Neuronal stem cell (in vitro differentiated cells): ENCODE measurements at regions not wholly inside any gene's neighbourhood (a gene's known extent, or its start where the extent isn't known, plus 50 kb on each side); places are given as distances from the start of the nearest gene placed in this dataset.

ENCODE experiments used
- DNase-seq: peaks from one replicate; pipeline ENCODE4 v3.0.0-alpha.2; 2013; ENCODE audit warnings: low spot score
- H2AFZ ChIP-seq: one replicate; pipeline ENCODE4 v1.6.1; 2013; ENCODE audit warnings: mild to moderate bottlenecking, low read length, inconsistent platforms
- H2AK5ac ChIP-seq: 2 replicates; pipeline ENCODE4 v1.6.1; 2013; ENCODE audit warnings: low read depth, mild to moderate bottlenecking, inconsistent platforms, low read length, moderate library complexity, mixed read lengths
- H2BK120ac ChIP-seq: 2 replicates; pipeline ENCODE4 v1.6.1; 2013; ENCODE audit warnings: low read depth, mild to moderate bottlenecking, inconsistent platforms, low read length, moderate library complexity, mixed read lengths
- H2BK12ac ChIP-seq: one replicate; pipeline ENCODE4 v1.6.1; 2013; ENCODE audit warnings: low read length, inconsistent platforms
- H2BK15ac ChIP-seq: 2 replicates; pipeline ENCODE4 v1.6.1; 2013; ENCODE audit warnings: mild to moderate bottlenecking, low read length, inconsistent platforms, mixed read lengths
- H2BK5ac ChIP-seq: one replicate; pipeline ENCODE4 v1.6.1; 2013; ENCODE audit warnings: inconsistent platforms, mild to moderate bottlenecking, low read length, moderate library complexity
- H3K14ac ChIP-seq: one replicate; pipeline ENCODE4 v1.6.1; 2013; ENCODE audit warnings: low read length, inconsistent platforms
- H3K18ac ChIP-seq: 2 replicates; pipeline ENCODE4 v1.6.1; 2013; ENCODE audit warnings: low read length, inconsistent platforms
- H3K23ac ChIP-seq: 2 replicates; pipeline ENCODE4 v1.6.1; 2013; ENCODE audit warnings: low read depth, mild to moderate bottlenecking, mixed read lengths, low read length, inconsistent platforms; ENCODE audit not compliant: poor library complexity
- H3K27ac ChIP-seq: replicated peaks from 3 replicates; pipeline ENCODE4 v1.5.1; 2013; ENCODE audit warnings: low read length, inconsistent platforms
- H3K27me3 ChIP-seq, 3 experiments: 2 replicates each; pipeline ENCODE4 v1.6.1; 2013; ENCODE audit warnings: low read length in 3 of 3, mild to moderate bottlenecking in 2 of 3, inconsistent platforms in 1 of 3, low read depth in 1 of 3, mixed read lengths in 1 of 3, moderate library complexity in 1 of 3; ENCODE audit not compliant: control insufficient read depth in 3 of 3, insufficient read depth in 3 of 3
- H3K36me3 ChIP-seq, 2 donors: replicated peaks in 1 of 2; 2 replicates each; pipeline ENCODE4 v1.6.1; 2013; ENCODE audit warnings: low read length in 2 of 2; ENCODE audit not compliant: control insufficient read depth in 2 of 2, insufficient read depth in 2 of 2
- H3K4ac ChIP-seq: 2 replicates; pipeline ENCODE4 v1.6.1; 2013; ENCODE audit warnings: inconsistent platforms, mild to moderate bottlenecking, low read length, moderate library complexity
- H3K4me1 ChIP-seq, 2 donors: 1 replicate in 1 of 2; 2 replicates in 1 of 2; pipeline ENCODE4 v1.6.1; 2013; ENCODE audit warnings: low read length in 2 of 2, low read depth in 1 of 2; ENCODE audit not compliant: control insufficient read depth in 2 of 2, insufficient read depth in 1 of 2
- H3K4me2 ChIP-seq: one replicate; pipeline ENCODE4 v1.6.1; 2013; ENCODE audit warnings: mild to moderate bottlenecking, low read length, inconsistent platforms; ENCODE audit not compliant: insufficient read depth, poor library complexity, severe bottlenecking
- H3K4me3 ChIP-seq, 2 donors: 2 replicates each; pipeline ENCODE4 v1.5.1; 2013; ENCODE audit warnings: low read length in 2 of 2, mild to moderate bottlenecking in 2 of 2, inconsistent platforms in 1 of 2, moderate library complexity in 1 of 2
- H3K79me1 ChIP-seq: one replicate; pipeline ENCODE4 v1.6.1; 2013; ENCODE audit warnings: low read depth, mild to moderate bottlenecking, inconsistent platforms, low read length, moderate library complexity
- H3K9ac ChIP-seq: one replicate; pipeline ENCODE4 v1.6.1; 2013; ENCODE audit warnings: mild to moderate bottlenecking, low read depth, low read length, inconsistent platforms; ENCODE audit not compliant: poor library complexity
- H3K9me3 ChIP-seq, 2 donors: replicated peaks in 1 of 2; 2 replicates each; pipeline versions ENCODE3 to v1.6.1; 2013; ENCODE audit warnings: low read length in 2 of 2, mild to moderate bottlenecking in 2 of 2, inconsistent platforms in 1 of 2, low read depth in 1 of 2, mixed read lengths in 1 of 2, moderate library complexity in 1 of 2; ENCODE audit not compliant: control insufficient read depth in 2 of 2, insufficient read depth in 1 of 2
- H4K8ac ChIP-seq: one replicate; pipeline ENCODE4 v1.6.1; 2013; ENCODE audit warnings: low read depth, mild to moderate bottlenecking, inconsistent platforms, low read length, moderate library complexity
- H4K91ac ChIP-seq: one replicate; pipeline ENCODE4 v1.6.1; 2013; ENCODE audit warnings: low read length, low read depth, mild to moderate bottlenecking, inconsistent platforms; ENCODE audit not compliant: poor library complexity
- WGBS, 2 donors: extraction: QIAGEN DNeasy Blood & Tissue Kit; methylation state at CpG; one replicate each; pipeline ENCODE4 v1.1.7; 2013; ENCODE audit warnings: missing lambda C conversion rate in 2 of 2, mixed read lengths in 1 of 2; ENCODE audit not compliant: insufficient read length in 2 of 2, insufficient replicate concordance in 1 of 2; ENCODE audit errors: extremely low coverage in 2 of 2; 5-methylcytosine and 5-hydroxymethylcytosine counted together

- Histone ChIP-seq H3K23ac (no peak overlapping the region), H3K27me3 (no peaks in the 10 kb centered on the region), H3K4me1 (no peaks in the 10 kb centered on the region), H3K4me2 (no peak overlapping the region), H3K79me1 (no peaks in the 10 kb centered on the region), H3K18ac (no peak overlapping the region), H4K91ac (no peak overlapping the region), H3K27ac (no peak overlapping the region), H3K9me3 (peaks cover 1 to 5% of the 10 kb centered on the region in 2 donors), H2BK12ac (no peak overlapping the region), H2AK5ac (no peak overlapping the region), H3K9ac (no peak overlapping the region), H3K36me3 (no peaks in the 10 kb centered on the region), H2BK15ac (no peak overlapping the region), H3K14ac (no peak overlapping the region), H3K4ac (no peak overlapping the region), H2BK120ac (no peak overlapping the region), H2AFZ (no peak overlapping the region), H4K8ac (no peak overlapping the region), H2BK5ac (no peak overlapping the region), H3K4me3 (no peak overlapping the region)
- no peak for DNase-seq
- no CpG with 5 or more reads among the region's 4 CpGs for WGBS, 2 donors
Observed at GRCh38 chr18:55845221-55845620, 257.2 kb upstream of the TCF4 start.

GRCh38 chr18:55844382-55844781 lies 256.4 kb upstream of the TCF4 start:
- no CpG with 5 or more reads among the region's 4 CpGs for WGBS, 2 donors

DNA sequence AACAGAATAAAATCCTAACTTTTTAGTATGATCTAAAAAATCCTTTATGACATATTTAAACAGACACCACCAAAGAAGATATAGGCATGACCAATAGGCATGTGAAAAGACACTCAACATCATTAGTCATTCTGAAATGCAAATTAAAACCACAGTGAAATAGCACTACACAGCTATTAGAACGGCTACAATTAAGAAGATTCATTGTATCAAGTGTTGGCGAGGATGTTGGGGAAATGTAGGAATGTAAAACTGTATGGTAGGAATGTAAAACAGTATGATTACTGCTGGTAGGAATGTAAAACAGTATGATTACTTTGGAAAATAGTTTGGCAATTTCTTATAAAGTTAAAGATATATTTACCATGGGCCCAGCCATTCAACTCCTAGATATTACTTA lies 253.3 kb upstream of the TCF4 start:
- no peak overlapping the region for H3K14ac ChIP-seq
- H2BK15ac ChIP-seq: no peak overlapping the region
- H4K91ac ChIP-seq: no peak overlapping the region
- no peak overlapping the region for H3K23ac ChIP-seq
- no peak overlapping the region for H3K4ac ChIP-seq
- no peak overlapping the region for H2AK5ac ChIP-seq
- no peaks in the 10 kb centered on the region for H3K36me3 ChIP-seq
- H3K4me3 ChIP-seq: no peak overlapping the region
- H3K27ac ChIP-seq: no peak overlapping the region
- no peaks in the 10 kb centered on the region for H3K79me1 ChIP-seq
- no peaks in the 10 kb centered on the region for H3K27me3 ChIP-seq
- no peak overlapping the region for H2BK5ac ChIP-seq
- H4K8ac ChIP-seq: no peak overlapping the region
- no peak overlapping the region for H3K9ac ChIP-seq
- no peaks in the 10 kb centered on the region for H3K4me1 ChIP-seq
- no peak overlapping the region for H3K4me2 ChIP-seq
- no peak overlapping the region for H2BK120ac ChIP-seq
- no peak overlapping the region for H2BK12ac ChIP-seq
- H2AFZ ChIP-seq: no peak overlapping the region
- DNase-seq: no peak
- no CpG with 5 or more reads among the region's 2 CpGs for WGBS, 2 donors
- H3K18ac ChIP-seq: no peak overlapping the region
- peaks cover 1 to 24% of the 10 kb centered on the region in 2 donors for H3K9me3 ChIP-seq

More at GRCh38 chr18:55844382-55844781, 256.4 kb upstream of the TCF4 start:
- no peak overlapping the region for H2AFZ ChIP-seq
- H3K14ac ChIP-seq: no peak overlapping the region
- H2AK5ac ChIP-seq: no peak overlapping the region
- H4K8ac ChIP-seq: no peak overlapping the region
- H2BK12ac ChIP-seq: no peak overlapping the region
- H2BK120ac ChIP-seq: no peak overlapping the region
- no peak overlapping the region for H3K23ac ChIP-seq
- H3K4ac ChIP-seq: no peak overlapping the region
- H3K36me3 ChIP-seq: no peaks in the 10 kb centered on the region
- H2BK15ac ChIP-seq: no peak overlapping the region
- no peak overlapping the region for H3K18ac ChIP-seq
- H3K27me3 ChIP-seq: no peaks in the 10 kb centered on the region
- no peak overlapping the region for H4K91ac ChIP-seq
- H3K79me1 ChIP-seq: no peaks in the 10 kb centered on the region
- no peaks in the 10 kb centered on the region for H3K4me1 ChIP-seq
- no peak overlapping the region for H3K4me3 ChIP-seq
- no peak overlapping the region for H3K9ac ChIP-seq
- H3K9me3 ChIP-seq: peaks cover 1 to 10% of the 10 kb centered on the region in 2 donors
- no peak overlapping the region for H3K27ac ChIP-seq
- DNase-seq: no peak
- H2BK5ac ChIP-seq: no peak overlapping the region
- no peak overlapping the region for H3K4me2 ChIP-seq

GRCh38 chr18:55840601-55841170 lies 252.7 kb upstream of the TCF4 start:
- Histone ChIP-seq H3K4me3 (no peak overlapping the region), H3K27ac (no peak overlapping the region), H3K79me1 (no peaks in the 10 kb centered on the region), H3K14ac (no peak overlapping the region), H2AK5ac (no peak overlapping the region), H3K27me3 (no peaks in the 10 kb centered on the region), H2BK120ac (no peak overlapping the region), H2AFZ (no peak overlapping the region), H4K8ac (no peak overlapping the region), H4K91ac (no peak overlapping the region), H3K4me2 (no peak overlapping the region), H3K9ac (no peak overlapping the region), H2BK5ac (no peak overlapping the region), H3K18ac (no peak overlapping the region), H3K9me3 (peaks cover 1 to 24% of the 10 kb centered on the region in 2 donors), H3K36me3 (no peaks in the 10 kb centered on the region), H2BK15ac (no peak overlapping the region), H3K4me1 (no peaks in the 10 kb centered on the region), H2BK12ac (no peak overlapping the region), H3K4ac (no peak overlapping the region), H3K23ac (no peak overlapping the region)
- no peak for DNase-seq
- no CpG with 5 or more reads among the region's 30 CpGs for WGBS, 2 donors
